HuH-7 (cell line): ENCODE measurements at regions not wholly inside any gene's neighbourhood (a gene's known extent, or its start where the extent isn't known, plus 50 kb on each side); places are given as distances from the start of the nearest gene placed in this dataset.
"Not testable (repeated sequence)": the region's sequence is repeated elsewhere in the genome, so short reads cannot be mapped to it uniquely, and the experiment has no call there.

ENCODE experiments used
- DNase-seq: peaks from one replicate; pipeline ENCODE4 v3.0.0; 2011; ENCODE audit warnings: low spot score

GRCh38 chr5:34096033-34096432 is 53.0 kb upstream of the C1QTNF3 start:
- DNase-seq: not testable (repeated sequence)

GRCh38 chr5:34099891-34100290 is 56.9 kb upstream of the C1QTNF3 start:
- DNase-seq: not testable (repeated sequence)

GRCh38 chr5:34101567-34101966 is 58.6 kb upstream of the C1QTNF3 start:
- not testable (repeated sequence) for DNase-seq

- not testable (repeated sequence) for DNase-seq
These were observed 65.9 kb upstream of the C1QTNF3 start for GRCh38 chr5:34108897-34109296.

GRCh38 chr5:34124280-34124679 is 81.3 kb upstream of the C1QTNF3 start:
- not testable (repeated sequence) for DNase-seq

- not testable (repeated sequence) for DNase-seq
These were observed 82.3 kb upstream of the C1QTNF3 start for GRCh38 chr5:34125354-34125753.

- DNase-seq: not testable (repeated sequence)
These were observed 83.7 kb upstream of the C1QTNF3 start for GRCh38 chr5:34126741-34127140.

GRCh38 chr5:34127818-34128217 is 84.8 kb upstream of the C1QTNF3 start:
- not testable (repeated sequence) for DNase-seq

- DNase-seq: not testable (repeated sequence)
These were observed 85.9 kb upstream of the C1QTNF3 start for GRCh38 chr5:34128890-34129289.

- not testable (repeated sequence) for DNase-seq
These were observed 112.0 kb upstream of the C1QTNF3 start for GRCh38 chr5:34154988-34155387.

- not testable (repeated sequence) for DNase-seq
These were observed 113.8 kb upstream of the C1QTNF3 start for GRCh38 chr5:34156703-34157414.

GRCh38 chr5:34160904-34161303 is 117.9 kb upstream of the C1QTNF3 start:
- not testable (repeated sequence) for DNase-seq

GRCh38 chr5:34171398-34171797 is 128.4 kb upstream of the C1QTNF3 start:
- DNase-seq: not testable (repeated sequence)

GRCh38 chr5:34179453-34180190 is 136.6 kb upstream of the C1QTNF3 start:
- not testable (repeated sequence) for DNase-seq

- not testable (repeated sequence) for DNase-seq
These were observed 137.2 kb upstream of the C1QTNF3 start for GRCh38 chr5:34180225-34180624.

- not testable (repeated sequence) for DNase-seq
These were observed 138.1 kb upstream of the C1QTNF3 start for GRCh38 chr5:34180940-34181614.

GRCh38 chr5:34185005-34185404 is 142.0 kb upstream of the C1QTNF3 start:
- not testable (repeated sequence) for DNase-seq

- not testable (repeated sequence) for DNase-seq
These were observed 142.6 kb upstream of the C1QTNF3 start for GRCh38 chr5:34185572-34185971.

GRCh38 chr5:34186108-34186507 is 143.1 kb upstream of the C1QTNF3 start:
- DNase-seq: not testable (repeated sequence)

- not testable (repeated sequence) for DNase-seq
These were observed 143.9 kb upstream of the C1QTNF3 start for GRCh38 chr5:34186865-34187264.

- DNase-seq: not testable (repeated sequence)
These were observed 144.4 kb upstream of the C1QTNF3 start for GRCh38 chr5:34187441-34187840.

- DNase-seq: not testable (repeated sequence)
These were observed 145.2 kb upstream of the C1QTNF3 start for GRCh38 chr5:34188001-34188822.
